Peyer's patch (tissue), 4 donors: ENCODE measurements at regions not wholly inside any gene's neighbourhood (a gene's known extent, or its start where the extent isn't known, plus 50 kb on each side); places are given as distances from the start of the nearest gene placed in this dataset.

Experiments
- CTCF ChIP-seq, 6 experiments: fragments of 450-650 bp in 4 of 6; fragments of 200-600 bp in 2 of 6; sonication (generic) in 1 of 6; IDR thresholded peaks; one replicate each; pipeline ENCODE4 v1.5.1; 2017 to 2019; ENCODE audit warnings: antibody characterized with exemption in 6 of 6, mild to moderate bottlenecking in 3 of 6, moderate library complexity in 1 of 6
- POLR2A ChIP-seq, 2 donors: fragments of 450-650 bp; IDR thresholded peaks; one replicate each; pipeline ENCODE4 v1.5.1; 2017; ENCODE audit warnings: antibody characterized with exemption in 2 of 2, mild to moderate bottlenecking in 2 of 2, moderate library complexity in 2 of 2

GRCh38 chr7:17186745-17187530, 111.5 kb upstream of the AHR start:
- TF ChIP-seq CTCF (IDR thresholded peaks at IDR 0.05) (no peak), POLR2A (IDR thresholded peaks at IDR 0.05) (no peak)
